OCI-LY7 (cell line): ENCODE measurements at regions not wholly inside any gene's neighbourhood (a gene's known extent, or its start where the extent isn't known, plus 50 kb on each side); places are given as distances from the start of the nearest gene placed in this dataset.

Experiments
- EZH2phosphoT487 ChIP-seq: fragments of 200-600 bp; sonication (generic); IDR thresholded peaks from 2 replicates; pipeline ENCODE4 v1.6.1; 2018; ENCODE audit warnings: low read depth, borderline replicate concordance, mild to moderate bottlenecking, mixed run types, antibody characterized with exemption, low read length, moderate library complexity, mixed read lengths
- TF ChIP-seq, protein P1 (sequence below): fragments of 200-600 bp; sonication (generic); conservative IDR thresholded peaks from 2 replicates; pipeline ENCODE4 v1.5.1; 2014; ENCODE audit warnings: mild to moderate bottlenecking, antibody characterized with exemption, low read length, moderate library complexity, mixed read lengths

DNA sequence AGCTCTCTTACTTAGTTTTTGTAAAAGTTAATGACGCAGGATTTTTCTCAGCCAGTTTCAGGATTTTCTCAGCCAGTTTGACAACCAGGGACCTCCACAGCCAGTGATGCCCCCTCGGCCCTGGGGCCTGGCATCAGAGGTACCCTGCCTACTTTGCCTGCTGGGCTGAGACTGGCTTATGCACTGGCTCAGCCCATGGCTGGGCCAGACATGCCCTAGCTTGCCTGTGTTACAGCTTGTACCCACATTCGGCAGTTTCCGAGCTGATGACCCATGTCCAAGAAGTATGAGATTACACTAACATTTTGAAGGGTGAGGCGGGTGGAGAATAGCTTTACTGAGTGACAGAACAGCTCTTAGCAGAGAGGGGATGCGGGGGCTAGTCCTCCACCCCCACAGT lies 406.1 kb upstream of the HSF2 start:
- TF ChIP-seq, protein P1, sequence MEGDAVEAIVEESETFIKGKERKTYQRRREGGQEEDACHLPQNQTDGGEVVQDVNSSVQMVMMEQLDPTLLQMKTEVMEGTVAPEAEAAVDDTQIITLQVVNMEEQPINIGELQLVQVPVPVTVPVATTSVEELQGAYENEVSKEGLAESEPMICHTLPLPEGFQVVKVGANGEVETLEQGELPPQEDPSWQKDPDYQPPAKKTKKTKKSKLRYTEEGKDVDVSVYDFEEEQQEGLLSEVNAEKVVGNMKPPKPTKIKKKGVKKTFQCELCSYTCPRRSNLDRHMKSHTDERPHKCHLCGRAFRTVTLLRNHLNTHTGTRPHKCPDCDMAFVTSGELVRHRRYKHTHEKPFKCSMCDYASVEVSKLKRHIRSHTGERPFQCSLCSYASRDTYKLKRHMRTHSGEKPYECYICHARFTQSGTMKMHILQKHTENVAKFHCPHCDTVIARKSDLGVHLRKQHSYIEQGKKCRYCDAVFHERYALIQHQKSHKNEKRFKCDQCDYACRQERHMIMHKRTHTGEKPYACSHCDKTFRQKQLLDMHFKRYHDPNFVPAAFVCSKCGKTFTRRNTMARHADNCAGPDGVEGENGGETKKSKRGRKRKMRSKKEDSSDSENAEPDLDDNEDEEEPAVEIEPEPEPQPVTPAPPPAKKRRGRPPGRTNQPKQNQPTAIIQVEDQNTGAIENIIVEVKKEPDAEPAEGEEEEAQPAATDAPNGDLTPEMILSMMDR = no peak
- TF ChIP-seq EZH2phosphoT487 = no peak
